Panc1 (cell line): ENCODE measurements at regions not wholly inside any gene's neighbourhood (a gene's known extent, or its start where the extent isn't known, plus 50 kb on each side); places are given as distances from the start of the nearest gene placed in this dataset.

Source experiments
- ATAC-seq: fragments of 200-7000 bp; cut with Tn5 transposase; 2 replicates; pipeline ENCODE4 v1.9.1; 2020; ENCODE audit warnings: mild to moderate bottlenecking, moderate library complexity
- BruUV-seq: library from RNA; stranded (reverse); fragments of 400-500 nt; replicated peaks from 2 replicates; lab custom pipeline; 2021; lab: Mats Ljungman, UMichigan
- CTCF ChIA-PET: fragments of 300-600 bp; sonication (Branson Sonifier 250); formaldehyde crosslinking; loops from one replicate; lab custom pipeline; 2022; ENCODE audit warnings: antibody characterized with exemption; lab: Charles Lee
- POLR2A ChIA-PET: fragments of 300-600 bp; sonication (Branson Sonifier 250); formaldehyde crosslinking; loops from one replicate; lab custom pipeline; 2022; ENCODE audit warnings: antibody characterized with exemption; lab: Charles Lee
- DNase-seq: peaks from one replicate; pipeline ENCODE4 v3.0.0-alpha.2; 2010; ENCODE audit warnings: low read depth, low spot score
- H3K27ac ChIP-seq: 2 replicates; pipeline ENCODE4 v1.5.1; 2011; ENCODE audit warnings: mild to moderate bottlenecking, low read length, inconsistent platforms
- H3K27me3 ChIP-seq: fragments of 200-500 bp; sonication (Bioruptor generic); 2 replicates; pipeline ENCODE4 v1.6.0; 2014; ENCODE audit warnings: low read length, inconsistent platforms; ENCODE audit not compliant: control insufficient read depth, insufficient read depth
- H3K36me3 ChIP-seq: fragments of 200-500 bp; sonication (Bioruptor generic); 2 replicates; pipeline ENCODE4 v1.5.1; 2014; ENCODE audit warnings: inconsistent platforms, mild to moderate bottlenecking, low read length, moderate library complexity; ENCODE audit not compliant: control insufficient read depth, insufficient read depth
- H3K4me1 ChIP-seq: 2 replicates; pipeline ENCODE4 v1.5.1; 2011; ENCODE audit warnings: inconsistent platforms, mild to moderate bottlenecking, low read length, moderate library complexity; ENCODE audit not compliant: control insufficient read depth, insufficient read depth
- H3K4me3 ChIP-seq, 2 experiments: 2 replicates each; pipeline ENCODE4 v1.5.1; 2011 to 2012; ENCODE audit warnings: low read depth in 2 of 2, low read length in 2 of 2, mild to moderate bottlenecking in 2 of 2, inconsistent platforms in 1 of 2, moderate library complexity in 1 of 2
- H3K9me3 ChIP-seq: fragments of 200-500 bp; sonication (Bioruptor generic); 2 replicates; pipeline ENCODE4 v1.5.1; 2014; ENCODE audit warnings: low read depth, mild to moderate bottlenecking, inconsistent platforms, low read length, moderate library complexity; ENCODE audit not compliant: control insufficient read depth, insufficient read depth
- POLR2AphosphoS5 ChIP-seq: IDR thresholded peaks from 2 replicates; pipeline ENCODE4 v1.6.1; 2012; ENCODE audit warnings: mild to moderate bottlenecking, low read depth, low read length, moderate library complexity
- REST ChIP-seq, 2 experiments: IDR thresholded peaks; 2 replicates each; pipeline ENCODE4 v1.6.1; 2011 to 2012; ENCODE audit warnings: low read depth in 2 of 2, control low read depth in 1 of 2, low read length in 1 of 2, mild to moderate bottlenecking in 1 of 2, moderate library complexity in 1 of 2; ENCODE audit not compliant: insufficient read depth in 1 of 2
- SIN3A ChIP-seq: IDR thresholded peaks from 2 replicates; pipeline ENCODE4 v1.6.1; 2012; ENCODE audit warnings: low read depth, mild to moderate bottlenecking, low read length, moderate library complexity, borderline replicate concordance; ENCODE audit not compliant: insufficient read depth
- TCF7L2 ChIP-seq: IDR thresholded peaks from 2 replicates; pipeline ENCODE4 v1.6.1; 2011; ENCODE audit warnings: mild to moderate bottlenecking, low read depth, low read length, inconsistent platforms
- in situ Hi-C: cut with HindIII; loops from 2 replicates; pipeline ENCODE4 v1.10.0; 2016; ENCODE audit warnings: low sequenced_read_pairs, low pct_unique_long_range_greater_than_20kb
- intact Hi-C: fragments of 100-400 bp; cut with micrococcal nuclease; formaldehyde crosslinking; loops from one replicate; pipeline ENCODE4 v1.10.0; 2022; ENCODE audit not compliant: unreplicated experiment
- TF ChIP-seq, protein P1 (sequence below): fragments of 450-650 bp; IDR thresholded peaks from 2 replicates; pipeline ENCODE4 v1.5.1; 2017; ENCODE audit warnings: mild to moderate bottlenecking

DNA sequence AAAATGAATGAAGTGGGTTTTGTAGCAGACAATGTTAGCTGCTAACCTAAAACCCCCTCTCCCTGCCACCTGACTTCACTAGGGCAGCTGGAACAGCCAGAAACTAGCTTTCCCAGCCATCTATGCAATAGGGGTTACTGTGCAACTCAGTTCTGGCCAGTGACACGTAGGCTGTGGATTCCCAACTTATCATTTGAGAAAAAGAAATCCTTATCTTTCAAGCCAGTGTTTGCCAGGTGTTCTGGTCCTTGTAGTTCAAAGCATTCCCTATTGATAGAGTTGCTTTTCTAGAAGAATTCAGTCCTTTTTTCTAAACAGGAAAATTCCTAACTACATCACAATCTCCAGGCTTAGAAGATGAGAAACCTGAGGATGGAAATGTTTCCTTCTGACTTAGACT, 144.5 kb upstream of the ELAC2 start:
- Histone ChIP-seq H3K4me1 (no peaks in the 10 kb centered on the region), H3K36me3 (no peaks in the 10 kb centered on the region), H3K9me3 (no peaks in the 10 kb centered on the region), H3K27ac (no peak overlapping the region), H3K27me3 (no peaks in the 10 kb centered on the region), H3K4me3 (no peak overlapping the region)
- BruUV-seq, result no TSS peak
- in situ Hi-C loops, result no loop called here
- no peak for DNase-seq
- intact Hi-C loops, result no loop called here
- ATAC-seq, result no peak
- ChIA-PET POLR2A (no interaction called here), CTCF (no interaction called here)
- TF ChIP-seq SIN3A (no peak), REST (IDR thresholded peaks at IDR 0.05; ENCODE audit: insufficient read depth in 1 of 2, low read depth in 2 of 2, low read length in 1 of 2) (no peak), TCF7L2 (no peak), POLR2AphosphoS5 (no peak)
- TF ChIP-seq, protein P1, sequence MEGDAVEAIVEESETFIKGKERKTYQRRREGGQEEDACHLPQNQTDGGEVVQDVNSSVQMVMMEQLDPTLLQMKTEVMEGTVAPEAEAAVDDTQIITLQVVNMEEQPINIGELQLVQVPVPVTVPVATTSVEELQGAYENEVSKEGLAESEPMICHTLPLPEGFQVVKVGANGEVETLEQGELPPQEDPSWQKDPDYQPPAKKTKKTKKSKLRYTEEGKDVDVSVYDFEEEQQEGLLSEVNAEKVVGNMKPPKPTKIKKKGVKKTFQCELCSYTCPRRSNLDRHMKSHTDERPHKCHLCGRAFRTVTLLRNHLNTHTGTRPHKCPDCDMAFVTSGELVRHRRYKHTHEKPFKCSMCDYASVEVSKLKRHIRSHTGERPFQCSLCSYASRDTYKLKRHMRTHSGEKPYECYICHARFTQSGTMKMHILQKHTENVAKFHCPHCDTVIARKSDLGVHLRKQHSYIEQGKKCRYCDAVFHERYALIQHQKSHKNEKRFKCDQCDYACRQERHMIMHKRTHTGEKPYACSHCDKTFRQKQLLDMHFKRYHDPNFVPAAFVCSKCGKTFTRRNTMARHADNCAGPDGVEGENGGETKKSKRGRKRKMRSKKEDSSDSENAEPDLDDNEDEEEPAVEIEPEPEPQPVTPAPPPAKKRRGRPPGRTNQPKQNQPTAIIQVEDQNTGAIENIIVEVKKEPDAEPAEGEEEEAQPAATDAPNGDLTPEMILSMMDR, result no peak

DNA sequence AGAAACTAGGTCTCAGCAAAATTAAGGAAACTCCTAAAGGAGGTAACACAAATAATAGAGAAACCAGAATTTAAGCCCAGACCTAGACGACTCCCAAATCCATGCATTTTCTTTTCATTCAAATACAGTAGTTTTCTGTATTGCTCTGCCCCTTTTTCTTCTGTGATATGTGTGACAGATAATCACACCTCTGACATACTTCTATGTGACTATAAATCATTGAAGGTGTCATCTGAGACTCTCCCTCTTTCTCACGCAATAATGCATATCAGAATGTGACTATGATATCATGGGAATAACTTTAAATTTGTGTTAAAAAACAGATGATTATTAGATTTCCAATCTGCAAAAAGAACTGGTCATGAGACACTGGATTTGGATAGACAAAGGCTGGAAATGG, 143.0 kb upstream of the ELAC2 start:
- in situ Hi-C loops (no loop called here), intact Hi-C loops (no loop called here)
- Histone ChIP-seq H3K36me3 (no peaks in the 10 kb centered on the region), H3K27me3 (no peaks in the 10 kb centered on the region), H3K4me3 (no peak overlapping the region), H3K27ac (no peak overlapping the region), H3K4me1 (no peaks in the 10 kb centered on the region), H3K9me3 (no peaks in the 10 kb centered on the region)
- BruUV-seq, result no TSS peak
- no peak for DNase-seq
- TF ChIP-seq POLR2AphosphoS5 (no peak), REST (IDR thresholded peaks at IDR 0.05; ENCODE audit: insufficient read depth in 1 of 2, low read depth in 2 of 2, low read length in 1 of 2) (no peak), SIN3A (no peak), TCF7L2 (no peak)
- TF ChIP-seq, protein P1, result no peak
- ChIA-PET POLR2A (no interaction called here), CTCF (no interaction called here)
- no peak for ATAC-seq
